Spleen (tissue), 11 donors: ENCODE measurements at regions not wholly inside any gene's neighbourhood (a gene's known extent, or its start where the extent isn't known, plus 50 kb on each side); places are given as distances from the start of the nearest gene placed in this dataset.

Source experiments
- DNase-seq: peaks from one replicate; pipeline ENCODE4 v3.0.0-alpha.2; 2020
- H3K27ac ChIP-seq, 8 donors: fragments of 200-600 bp; sonication (generic) in 7 of 8; 1 replicate in 4 of 8; 2 replicates in 4 of 8; pipeline versions ENCODE4 v1.5.0 to v1.8.0; 2016 to 2021; ENCODE audit warnings: inconsistent platforms in 4 of 8, mild to moderate bottlenecking in 4 of 8, moderate library complexity in 1 of 8
- H3K27me3 ChIP-seq, 7 donors: fragments of 200-600 bp; sonication (generic) in 6 of 7; replicated peaks in 1 of 7; 1 replicate in 4 of 7; 2 replicates in 3 of 7; pipeline versions ENCODE4 v1.5.0 to v1.8.0; 2016 to 2021; ENCODE audit warnings: inconsistent platforms in 3 of 7, mild to moderate bottlenecking in 1 of 7
- H3K36me3 ChIP-seq, 6 donors: fragments of 200-600 bp; sonication (generic) in 5 of 6; 1 replicate in 4 of 6; 2 replicates in 2 of 6; pipeline versions ENCODE4 v1.5.0 to v1.8.0; 2016 to 2021; ENCODE audit warnings: inconsistent platforms in 2 of 6
- H3K4me1 ChIP-seq, 6 donors: fragments of 200-600 bp; sonication (generic) in 5 of 6; 1 replicate in 3 of 6; 2 replicates in 3 of 6; pipeline versions ENCODE4 v1.5.0 to v1.8.0; 2016 to 2021; ENCODE audit warnings: inconsistent platforms in 3 of 6
- H3K4me3 ChIP-seq, 8 donors: fragments of 200-600 bp; sonication (generic) in 7 of 8; 1 replicate in 4 of 8; 2 replicates in 4 of 8; pipeline versions ENCODE4 v1.5.0 to v1.8.0; 2016 to 2021; ENCODE audit warnings: inconsistent platforms in 4 of 8, mild to moderate bottlenecking in 4 of 8, moderate library complexity in 2 of 8
- H3K9me3 ChIP-seq, 8 donors: fragments of 200-600 bp; sonication (generic) in 7 of 8; 1 replicate in 4 of 8; 2 replicates in 4 of 8; pipeline versions ENCODE4 v1.5.0 to v1.8.0; 2016 to 2021; ENCODE audit warnings: inconsistent platforms in 4 of 8
- POLR2A ChIP-seq, 3 donors: fragments of 450-650 bp; IDR thresholded peaks; one replicate each; pipeline ENCODE4 v1.5.1; 2017; ENCODE audit warnings: antibody characterized with exemption in 3 of 3, mild to moderate bottlenecking in 1 of 3
- POLR2AphosphoS5 ChIP-seq, 3 donors: sonication (generic); formaldehyde crosslinking; IDR thresholded peaks; one replicate each; pipeline ENCODE4 v1.5.1; 2017; ENCODE audit warnings: antibody characterized with exemption in 3 of 3
- WGBS, 5 donors: extraction: QIAGEN DNeasy Blood & Tissue Kit in 3 of 5; methylation state at CpG; one replicate each; pipeline versions ENCODE4 v1.1.5 to v1.1.7; 2013 to 2018; 5-methylcytosine and 5-hydroxymethylcytosine counted together
- intact Hi-C: fragments of 100-400 bp; cut with DNase I; formaldehyde crosslinking; loops from one replicate; pipeline ENCODE4 v1.15.0; 2023; ENCODE audit warnings: low total_unique reads
- TF ChIP-seq, protein P1 (sequence below), 11 experiments: fragments of 200-600 bp in 7 of 11; fragments of 450-650 bp in 4 of 11; sonication (generic) in 4 of 11; IDR thresholded peaks in 8 of 11; conservative IDR thresholded peaks in 3 of 11; 1 replicate in 7 of 11; 2 replicates in 4 of 11; pipeline versions ENCODE4 v1.4.0 to v1.8.0; 2016 to 2021; ENCODE audit warnings: antibody characterized with exemption in 11 of 11, inconsistent platforms in 4 of 11, mild to moderate bottlenecking in 1 of 11
- donor health status: healthy with polysubstance abuse.
- donor health status: DM: no; HTN: no; CAD: no; lungs with moderate emphysema.
- donor health status: DM: no; HTN: no; CAD: no.
- donor health status: Bipolar disorder and iron deficiency.
- donor health status: healthy.
- donor health status: DM: no; HTN: no; CAD: no.
- donor health status: DM: yes; HTN: yes; CAD: no.

DNA sequence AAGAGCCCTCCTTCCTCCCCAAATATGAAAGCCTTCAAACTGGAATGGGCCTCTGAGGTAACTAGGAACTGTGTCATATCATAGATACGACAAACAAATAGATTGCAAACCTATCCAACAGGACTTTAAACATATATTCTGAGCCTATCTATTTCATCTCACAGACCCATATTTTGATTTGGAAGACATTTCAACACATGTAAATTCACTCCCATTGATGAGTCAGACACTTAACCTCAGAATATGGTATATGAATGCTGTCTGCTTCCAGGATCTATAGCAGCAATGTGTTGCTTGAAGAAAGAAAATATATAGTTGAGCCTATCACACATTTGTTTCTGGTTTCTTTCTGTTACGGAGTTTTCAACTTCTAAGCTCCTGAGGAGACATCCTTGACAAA is 221.9 kb upstream of the SAMSN1 start:
- Histone ChIP-seq H3K27me3 (no peaks in the 10 kb centered on the region), H3K27ac (no peak overlapping the region), H3K4me1 (peaks cover 3 to 15% (median 11%) of the 10 kb centered on the region in 6 donors), H3K4me3 (no peak overlapping the region), H3K9me3 (no peaks in the 10 kb centered on the region), H3K36me3 (no peaks in the 10 kb centered on the region)
- no peak for DNase-seq
- 93 to 97% (median 95%) methylated on average over 2 of the region's 2 CpGs for WGBS, 5 donors
- intact Hi-C loops = no loop called here
- TF ChIP-seq POLR2AphosphoS5 (IDR thresholded peaks at IDR 0.05) (no peak), POLR2A (IDR thresholded peaks at IDR 0.05) (no peak)
- TF ChIP-seq, protein P1, sequence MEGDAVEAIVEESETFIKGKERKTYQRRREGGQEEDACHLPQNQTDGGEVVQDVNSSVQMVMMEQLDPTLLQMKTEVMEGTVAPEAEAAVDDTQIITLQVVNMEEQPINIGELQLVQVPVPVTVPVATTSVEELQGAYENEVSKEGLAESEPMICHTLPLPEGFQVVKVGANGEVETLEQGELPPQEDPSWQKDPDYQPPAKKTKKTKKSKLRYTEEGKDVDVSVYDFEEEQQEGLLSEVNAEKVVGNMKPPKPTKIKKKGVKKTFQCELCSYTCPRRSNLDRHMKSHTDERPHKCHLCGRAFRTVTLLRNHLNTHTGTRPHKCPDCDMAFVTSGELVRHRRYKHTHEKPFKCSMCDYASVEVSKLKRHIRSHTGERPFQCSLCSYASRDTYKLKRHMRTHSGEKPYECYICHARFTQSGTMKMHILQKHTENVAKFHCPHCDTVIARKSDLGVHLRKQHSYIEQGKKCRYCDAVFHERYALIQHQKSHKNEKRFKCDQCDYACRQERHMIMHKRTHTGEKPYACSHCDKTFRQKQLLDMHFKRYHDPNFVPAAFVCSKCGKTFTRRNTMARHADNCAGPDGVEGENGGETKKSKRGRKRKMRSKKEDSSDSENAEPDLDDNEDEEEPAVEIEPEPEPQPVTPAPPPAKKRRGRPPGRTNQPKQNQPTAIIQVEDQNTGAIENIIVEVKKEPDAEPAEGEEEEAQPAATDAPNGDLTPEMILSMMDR (IDR thresholded peaks at IDR 0.05 in 8 of 11, conservative IDR thresholded peaks at IDR 0.05 in 3 of 11) = no peak

GRCh38 chr21:14767192-14767852 is 221.2 kb upstream of the SAMSN1 start:
- no peak overlapping the region for H3K27ac ChIP-seq
- peaks cover 3 to 22% (median 16%) of the 10 kb centered on the region in 6 donors for H3K4me1 ChIP-seq
- no peaks in the 10 kb centered on the region for H3K36me3 ChIP-seq
- no peak for DNase-seq
- TF ChIP-seq POLR2AphosphoS5 (IDR thresholded peaks at IDR 0.05) = no peak
- TF ChIP-seq POLR2A (IDR thresholded peaks at IDR 0.05) = no peak
- TF ChIP-seq, protein P1 (IDR thresholded peaks at IDR 0.05 in 8 of 11, conservative IDR thresholded peaks at IDR 0.05 in 3 of 11) = no peak
- intact Hi-C loops = no loop called here
- WGBS, 5 donors = 73 to 86% (median 85%) methylated on average over 3 of the region's 3 CpGs
- H3K4me3 ChIP-seq = no peak overlapping the region
- H3K27me3 ChIP-seq = no peaks in the 10 kb centered on the region
- no peaks in the 10 kb centered on the region for H3K9me3 ChIP-seq

DNA sequence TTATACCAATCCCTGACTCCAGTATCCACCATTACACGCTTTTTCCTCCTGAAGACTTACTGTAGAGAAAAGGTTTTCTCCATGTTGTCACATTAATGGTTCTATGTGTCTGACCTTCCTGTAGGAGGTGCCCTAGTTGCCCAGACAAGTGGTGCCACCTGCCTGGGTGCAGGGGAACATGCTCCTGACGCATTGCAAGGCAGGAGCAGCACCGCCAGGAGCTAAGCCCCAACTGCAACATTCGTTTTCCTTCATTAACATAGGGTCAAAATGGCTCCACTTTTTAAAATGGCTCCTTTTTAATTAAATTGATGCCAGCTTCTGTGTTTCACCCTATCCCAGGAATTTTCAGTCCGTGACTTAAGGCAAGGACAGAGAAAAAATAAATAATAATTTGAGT is 220.1 kb upstream of the SAMSN1 start:
- intact Hi-C loops = no loop called here
- H3K9me3 ChIP-seq = no peaks in the 10 kb centered on the region
- TF ChIP-seq POLR2A (IDR thresholded peaks at IDR 0.05) = no peak
- TF ChIP-seq, protein P1 (IDR thresholded peaks at IDR 0.05 in 8 of 11, conservative IDR thresholded peaks at IDR 0.05 in 3 of 11) = no peak
- no peak for TF ChIP-seq POLR2AphosphoS5 (IDR thresholded peaks at IDR 0.05)

GRCh38 chr21:14763695-14764064 is 217.6 kb upstream of the SAMSN1 start:
- H3K27ac ChIP-seq = peak overlapping the region; percentile 68 to 90 (median 79)
- WGBS, 5 donors = 52 to 79% (median 63%) methylated on average over 4 of the region's 4 CpGs
- TF ChIP-seq, protein P1 (IDR thresholded peaks at IDR 0.05 in 8 of 11, conservative IDR thresholded peaks at IDR 0.05 in 3 of 11) = no peak
- TF ChIP-seq POLR2AphosphoS5 (IDR thresholded peaks at IDR 0.05) = no peak
- TF ChIP-seq POLR2A (IDR thresholded peaks at IDR 0.05) = no peak
- H3K4me1 ChIP-seq = peaks cover 3 to 32% (median 24%) of the 10 kb centered on the region in 6 donors
- no peaks in the 10 kb centered on the region for H3K27me3 ChIP-seq
- H3K36me3 ChIP-seq = no peaks in the 10 kb centered on the region
- H3K4me3 ChIP-seq = peak overlapping the region in 1 of 8 donors; percentile 59
- intact Hi-C loops = no loop called here
- H3K9me3 ChIP-seq = no peaks in the 10 kb centered on the region
- peak; percentile 32 for DNase-seq

More for the DNA sequence above, 220.1 kb upstream of the SAMSN1 start:
- H3K36me3 ChIP-seq = no peaks in the 10 kb centered on the region
- no peaks in the 10 kb centered on the region for H3K27me3 ChIP-seq
- 92 to 98% (median 96%) methylated on average over 5 of the region's 5 CpGs for WGBS, 5 donors
- no peak for DNase-seq
- H3K4me1 ChIP-seq = peaks cover 3 to 32% (median 24%) of the 10 kb centered on the region in 6 donors
- no peak overlapping the region for H3K27ac ChIP-seq
- no peak overlapping the region for H3K4me3 ChIP-seq
